GM23338 (cell line): ENCODE measurements at regions not wholly inside any gene's neighbourhood (a gene's known extent, or its start where the extent isn't known, plus 50 kb on each side); places are given as distances from the start of the nearest gene placed in this dataset.

ENCODE experiments used
- ATAC-seq: fragments of 200-7000 bp; cut with Tn5 transposase; 3 replicates; pipeline ENCODE4 v1.9.1; 2020
- DNase-seq: peaks from one replicate; pipeline ENCODE4 v3.0.0-alpha.2; 2015; ENCODE audit warnings: low spot score
- H2AFZ ChIP-seq: fragments of 200-600 bp; sonication (generic); 2 replicates; pipeline ENCODE4 v1.8.0; 2016; ENCODE audit warnings: antibody characterized with exemption, mild to moderate bottlenecking, moderate library complexity
- H3F3A ChIP-seq: fragments of 200-600 bp; sonication (generic); replicated peaks from 2 replicates; pipeline ENCODE4 v1.8.0; 2017; ENCODE audit warnings: antibody characterized with exemption, mixed run types, low read depth
- H3K27ac ChIP-seq: fragments of 200-600 bp; sonication (generic); 2 replicates; pipeline ENCODE4 v1.6.1; 2016; ENCODE audit warnings: low read depth
- H3K27me3 ChIP-seq: fragments of 200-600 bp; sonication (generic); 2 replicates; pipeline ENCODE4 v1.8.0; 2016; ENCODE audit warnings: mild to moderate bottlenecking, mixed run types, moderate library complexity; ENCODE audit not compliant: insufficient read depth
- H3K36me3 ChIP-seq: fragments of 200-600 bp; sonication (generic); 2 replicates; pipeline ENCODE4 v1.8.0; 2016; ENCODE audit warnings: mild to moderate bottlenecking; ENCODE audit not compliant: insufficient read depth
- H3K4me1 ChIP-seq: fragments of 200-600 bp; sonication (generic); 2 replicates; pipeline ENCODE4 v1.8.0; 2016; ENCODE audit warnings: mild to moderate bottlenecking, moderate library complexity; ENCODE audit not compliant: insufficient read depth
- H3K4me2 ChIP-seq: fragments of 200-600 bp; sonication (generic); 2 replicates; pipeline ENCODE4 v1.7.1; 2017; ENCODE audit warnings: mixed run types
- H3K4me3 ChIP-seq: fragments of 200-600 bp; sonication (generic); 2 replicates; pipeline ENCODE4 v1.6.1; 2016; ENCODE audit warnings: mixed run types
- H3K79me2 ChIP-seq: fragments of 200-600 bp; sonication (generic); replicated peaks from 2 replicates; pipeline ENCODE4 v1.8.0; 2017; ENCODE audit warnings: mild to moderate bottlenecking; ENCODE audit not compliant: insufficient read depth
- H3K9me2 ChIP-seq: fragments of 200-600 bp; sonication (generic); 2 replicates; pipeline ENCODE4 v1.8.0; 2017; ENCODE audit not compliant: insufficient read depth
- H4K20me1 ChIP-seq: fragments of 200-600 bp; sonication (generic); replicated peaks from 2 replicates; pipeline ENCODE4 v1.8.0; 2017; ENCODE audit warnings: mild to moderate bottlenecking; ENCODE audit not compliant: insufficient read depth
- H3K27ac Mint-ChIP-seq: 2 replicates; pipeline ENCODE4 v1.8.0; 2020; ENCODE audit warnings: inconsistent platforms, mild to moderate bottlenecking, moderate library complexity, mixed read lengths
- H3K27me3 Mint-ChIP-seq: 3 replicates; pipeline ENCODE4 v1.8.0; 2022; ENCODE audit warnings: low read depth, mild to moderate bottlenecking, moderate library complexity, mixed read lengths, inconsistent platforms; ENCODE audit not compliant: insufficient read depth, poor library complexity
- H3K36me3 Mint-ChIP-seq: 3 replicates; pipeline ENCODE4 v1.8.0; 2021; ENCODE audit warnings: low read depth, mild to moderate bottlenecking, inconsistent platforms, moderate library complexity, mixed read lengths
- H3K4me1 Mint-ChIP-seq: 3 replicates; pipeline ENCODE4 v1.8.0; 2020; ENCODE audit warnings: mild to moderate bottlenecking, inconsistent platforms, mixed read lengths
- H3K4me3 Mint-ChIP-seq: 3 replicates; pipeline ENCODE4 v1.8.0; 2021; ENCODE audit warnings: moderate library complexity, mild to moderate bottlenecking, inconsistent platforms, mixed read lengths
- H3K9me3 Mint-ChIP-seq: 3 replicates; pipeline ENCODE4 v1.8.0; 2020; ENCODE audit warnings: moderate library complexity, mild to moderate bottlenecking, inconsistent platforms, mixed read lengths
- CREB1 ChIP-seq: fragments of 250-450 bp; sonication (Bioruptor Pico); IDR thresholded peaks from 2 replicates; pipeline ENCODE4 v1.5.0; 2020; ENCODE audit warnings: low read depth, mild to moderate bottlenecking, moderate library complexity
- CTCF ChIP-seq, 2 experiments: fragments of 200-600 bp in 1 of 2; sonication (generic) in 1 of 2; conservative IDR thresholded peaks; 2 replicates each; pipeline versions ENCODE4 v1.5.1 to v1.6.1; 2016 to 2017; ENCODE audit warnings: antibody characterized with exemption in 2 of 2, low read depth in 2 of 2, mild to moderate bottlenecking in 2 of 2, moderate library complexity in 1 of 2
- EZH2phosphoT487 ChIP-seq: fragments of 200-600 bp; sonication (generic); IDR thresholded peaks from one replicate; pipeline ENCODE4 v1.8.1; 2018; ENCODE audit warnings: antibody characterized with exemption; ENCODE audit not compliant: unreplicated experiment
- JUNB ChIP-seq: IDR thresholded peaks from one replicate; pipeline ENCODE4 v1.6.1; 2016; ENCODE audit warnings: antibody characterized with exemption; ENCODE audit not compliant: unreplicated experiment
- REST ChIP-seq: IDR thresholded peaks from one replicate; pipeline ENCODE4 v1.6.1; 2018; ENCODE audit warnings: antibody characterized with exemption; ENCODE audit not compliant: unreplicated experiment
- STAT1 ChIP-seq: IDR thresholded peaks from one replicate; pipeline ENCODE4 v1.6.1; 2016; ENCODE audit warnings: antibody characterized with exemption; ENCODE audit not compliant: unreplicated experiment
- ZNF114 ChIP-seq: fragments of 250-450 bp; sonication (Bioruptor Pico); IDR thresholded peaks from 2 replicates; pipeline ENCODE4 v1.5.0; 2020; ENCODE audit warnings: mild to moderate bottlenecking, moderate library complexity
- ZNF331 ChIP-seq: fragments of 250-450 bp; sonication (Bioruptor Pico); IDR thresholded peaks from 2 replicates; pipeline ENCODE4 v1.5.0; 2020; ENCODE audit warnings: low read depth, mild to moderate bottlenecking, moderate library complexity
- ZNF462 ChIP-seq: fragments of 250-450 bp; sonication (Bioruptor Pico); IDR thresholded peaks from 2 replicates; pipeline ENCODE4 v1.5.0; 2020; ENCODE audit warnings: mild to moderate bottlenecking, moderate library complexity

GRCh38 chr1:239303289-239303688 is 83.1 kb upstream of the CHRM3 start (continued):
- TF ChIP-seq ZNF114 (CRISPR knock-in tag) = no peak

- Histone ChIP-seq H4K20me1 (no peaks in the 10 kb centered on the region), H3K4me1 (no peaks in the 10 kb centered on the region), H2AFZ (peak overlapping the region; percentile 35; the same call in 1 of the 2 replicates), H3K27me3 (no peaks in the 10 kb centered on the region), H3K36me3 (no peaks in the 10 kb centered on the region), H3K27ac (no peak overlapping the region), H3K9me2 (no peaks in the 10 kb centered on the region), H3K4me2 (no peak overlapping the region), H3F3A (no peaks in the 10 kb centered on the region), H3K4me3 (no peak overlapping the region), H3K79me2 (no peaks in the 10 kb centered on the region)
- no peaks in the 10 kb centered on the region for H3K36me3 Mint-ChIP-seq
- no peaks in the 10 kb centered on the region for H3K9me3 Mint-ChIP-seq
- peaks cover 3% of the 10 kb centered on the region; the same call in 1 of the 3 replicates for H3K4me1 Mint-ChIP-seq
- H3K27me3 Mint-ChIP-seq = no peaks in the 10 kb centered on the region
- ATAC-seq (no peak), DNase-seq (no peak)
- no peak overlapping the region for H3K4me3 Mint-ChIP-seq
- H3K27ac Mint-ChIP-seq = peak overlapping the region; percentile 56; the same call in 1 of the 2 replicates
- no peak for TF ChIP-seq REST
Observed at GRCh38 chr1:239302696-239303095, 83.7 kb upstream of the CHRM3 start.

- ATAC-seq = no peak
- DNase-seq = no peak
- no peaks in the 10 kb centered on the region for H3K36me3 ChIP-seq
- TF ChIP-seq STAT1 = no peak
- no peak for TF ChIP-seq ZNF462
- no peak for TF ChIP-seq CREB1 (CRISPR knock-in tag)
- no peak for TF ChIP-seq ZNF331 (CRISPR knock-in tag)
- no peak for TF ChIP-seq ZNF114 (CRISPR knock-in tag)
- TF ChIP-seq JUNB = no peak
- no peak for TF ChIP-seq CTCF (conservative IDR thresholded peaks at IDR 0.05; ENCODE audit: low read depth in 2 of 2)
- TF ChIP-seq EZH2phosphoT487 = no peak
Observed at GRCh38 chr1:239301251-239301650, 85.1 kb upstream of the CHRM3 start.

More at GRCh38 chr1:239301251-239301650, 85.1 kb upstream of the CHRM3 start:
- no peaks in the 10 kb centered on the region for H3K27me3 Mint-ChIP-seq
- Histone ChIP-seq H3K9me2 (no peaks in the 10 kb centered on the region), H3K79me2 (no peaks in the 10 kb centered on the region), H3K4me1 (no peaks in the 10 kb centered on the region), H2AFZ (0 out of 2 replicates have a peak overlapping the region, but pooled peaks have one; percentile 23), H3K4me3 (no peak overlapping the region), H3K27ac (no peak overlapping the region), H4K20me1 (no peaks in the 10 kb centered on the region), H3K4me2 (no peak overlapping the region), H3F3A (no peaks in the 10 kb centered on the region), H3K27me3 (no peaks in the 10 kb centered on the region)
- no peak overlapping the region for H3K27ac Mint-ChIP-seq
- H3K4me1 Mint-ChIP-seq = peaks cover 3% of the 10 kb centered on the region; the same call in 1 of the 3 replicates
- no peak overlapping the region for H3K4me3 Mint-ChIP-seq
- H3K36me3 Mint-ChIP-seq = no peaks in the 10 kb centered on the region
- H3K9me3 Mint-ChIP-seq = no peaks in the 10 kb centered on the region
